HepG2 (cell line): ENCODE measurements at regions not wholly inside any gene's neighbourhood (a gene's known extent, or its start where the extent isn't known, plus 50 kb on each side); places are given as distances from the start of the nearest gene placed in this dataset.

ENCODE experiments used
- ATAC-seq: fragments of 200-7000 bp; cut with Tn5 transposase; 3 replicates; pipeline ENCODE4 v1.9.1; 2020; ENCODE audit warnings: mild to moderate bottlenecking, moderate library complexity
- BruUV-seq: library from RNA; stranded (reverse); fragments of 400-500 nt; replicated peaks from 2 replicates; lab custom pipeline; 2021; lab: Mats Ljungman, UMichigan
- CTCF ChIA-PET: fragments of 300-600 bp; formaldehyde crosslinking; extraction: SDS; loops from one replicate; lab custom pipeline; 2021; ENCODE audit warnings: low total read pairs, inconsistent platforms, low intra/inter-chr PET ratio; lab: Yijun Ruan, JAX
- POLR2A ChIA-PET: fragments of 350-600 bp; sonication (Branson Sonifier 250); formaldehyde crosslinking; loops from one replicate; lab custom pipeline; 2020; ENCODE audit warnings: antibody characterized with exemption, inconsistent platforms; lab: Yijun Ruan, JAX
- DNase-seq: peaks from one replicate; pipeline ENCODE4 v3.0.0-alpha.2; 2015; ENCODE audit warnings: low spot score
- FAIRE-seq: peaks from 3 replicates; lab custom pipeline; 2011; peaks lifted over from hg19 to GRCh38; lab: Jason Lieb, UNC
- H2AFZ ChIP-seq: one replicate; pipeline ENCODE4 v1.6.1; 2011; ENCODE audit warnings: low read length, inconsistent platforms
- H3K27ac ChIP-seq: fragments of 300-600 bp; 3 replicates; pipeline ENCODE4 v1.8.0; 2011; ENCODE audit warnings: mixed run types, mild to moderate bottlenecking, mixed read lengths, low read length, inconsistent platforms; ENCODE audit not compliant: insufficient read depth; ENCODE audit errors: extremely low read length
- H3K27me3 ChIP-seq, 2 experiments: fragments of 200-600 bp in 1 of 2; 2 replicates in 1 of 2; 3 replicates in 1 of 2; pipeline versions ENCODE4 v1.6.0 to v1.8.0; 2011; ENCODE audit warnings: low read length in 2 of 2, mild to moderate bottlenecking in 2 of 2, moderate library complexity in 2 of 2, inconsistent platforms in 1 of 2; ENCODE audit not compliant: insufficient read depth in 2 of 2, control insufficient read depth in 1 of 2
- H3K36me3 ChIP-seq, 2 experiments: fragments of 200-600 bp in 1 of 2; replicated peaks in 1 of 2; 2 replicates in 1 of 2; 3 replicates in 1 of 2; pipeline versions ENCODE4 v1.5.1 to v1.8.0; 2011; ENCODE audit warnings: low read length in 2 of 2, inconsistent platforms in 1 of 2; ENCODE audit not compliant: insufficient read depth in 2 of 2, control insufficient read depth in 1 of 2
- H3K4me1 ChIP-seq: 2 replicates; pipeline ENCODE4 v1.5.1; 2012; ENCODE audit warnings: low read length, inconsistent platforms; ENCODE audit not compliant: insufficient read depth
- H3K4me2 ChIP-seq: 2 replicates; pipeline ENCODE4 v1.6.0; 2011; ENCODE audit warnings: low read depth, low read length, inconsistent platforms
- H3K4me3 ChIP-seq, 3 experiments: fragments of 200-600 bp in 1 of 3; sonication (generic), shearing (Covaris generic) in 1 of 3; replicated peaks in 1 of 3; 2 replicates each; pipeline ENCODE4 v1.5.1; 2011 to 2016; ENCODE audit warnings: low read length in 3 of 3, inconsistent platforms in 2 of 3, low read depth in 2 of 3, mild to moderate bottlenecking in 2 of 3, control low read depth in 1 of 3, mixed read lengths in 1 of 3; ENCODE audit not compliant: insufficient read depth in 1 of 3
- H3K79me2 ChIP-seq: one replicate; pipeline ENCODE4 v1.6.1; 2011; ENCODE audit warnings: low read length, inconsistent platforms; ENCODE audit not compliant: insufficient read depth
- H3K9ac ChIP-seq: 2 replicates; pipeline ENCODE4 v1.6.0; 2011; ENCODE audit warnings: mild to moderate bottlenecking, low read depth, low read length, inconsistent platforms; ENCODE audit not compliant: insufficient read depth
- H3K9me3 ChIP-seq: 2 replicates; pipeline ENCODE4 v1.5.1; 2012; ENCODE audit warnings: mild to moderate bottlenecking, low read length
- H4K20me1 ChIP-seq: 2 replicates; pipeline ENCODE4 v1.6.0; 2011; ENCODE audit warnings: inconsistent platforms, mild to moderate bottlenecking, low read length, moderate library complexity; ENCODE audit not compliant: insufficient read depth
- DR1 ChIP-seq: sonication (generic); formaldehyde crosslinking; IDR thresholded peaks from 2 replicates; pipeline ENCODE4 v1.8.0; 2021; ENCODE audit warnings: mild to moderate bottlenecking, missing genetic modification reagents, inconsistent platforms
- FLYWCH1 ChIP-seq: sonication (generic); formaldehyde crosslinking; IDR thresholded peaks from 2 replicates; pipeline ENCODE4 v1.8.1; 2023; ENCODE audit warnings: mild to moderate bottlenecking, missing genetic modification reagents
- MEIS2 ChIP-seq: sonication (generic); formaldehyde crosslinking; IDR thresholded peaks from 2 replicates; pipeline ENCODE4 v1.9.0; 2021; ENCODE audit warnings: mild to moderate bottlenecking, missing genetic modification reagents
- NFKBIZ ChIP-seq: IDR thresholded peaks from 2 replicates; pipeline ENCODE4 v1.6.1; 2018; ENCODE audit warnings: missing genetic modification reagents, missing compliant biosample characterization
- POLR2AphosphoS2 ChIP-seq: IDR thresholded peaks from 2 replicates; pipeline ENCODE4 v1.6.1; 2011; ENCODE audit warnings: low read depth, low read length, improper control_type of control experiment
- TAF15 ChIP-seq: fragments of 200-400 bp; formaldehyde crosslinking; IDR thresholded peaks from one replicate; pipeline ENCODE4 v1.6.1; 2018; ENCODE audit warnings: mild to moderate bottlenecking, low read depth, low read length; ENCODE audit not compliant: poor library complexity, severe bottlenecking
- TBX2 ChIP-seq: sonication (generic); formaldehyde crosslinking; IDR thresholded peaks from 2 replicates; pipeline ENCODE4 v1.5.0; 2020; ENCODE audit warnings: missing genetic modification reagents, mild to moderate bottlenecking, borderline replicate concordance
- ZNF142 ChIP-seq: sonication (generic); formaldehyde crosslinking; IDR thresholded peaks from 2 replicates; pipeline ENCODE4 v1.4.0; 2020; ENCODE audit warnings: missing genetic modification reagents
- WGBS: methylation state at CpG from one replicate; pipeline ENCODE4 v1.1.6; 2017; ENCODE audit warnings: low lambda C conversion rate; 5-methylcytosine and 5-hydroxymethylcytosine counted together
- in situ Hi-C: cut with HindIII; loops from 2 replicates; pipeline ENCODE4 v1.10.0; 2017; ENCODE audit warnings: low pct_unique_long_range_greater_than_20kb; ENCODE audit not compliant: extremely low pct_ligation_motif_present
- intact Hi-C: fragments of 100-400 bp; cut with micrococcal nuclease; formaldehyde crosslinking; loops from one replicate; pipeline ENCODE4 v1.10.0; 2022; ENCODE audit not compliant: unreplicated experiment
- TF ChIP-seq, protein P1 (sequence below): sonication (generic); formaldehyde crosslinking; IDR thresholded peaks from 2 replicates; pipeline ENCODE4 v1.4.0; 2020; ENCODE audit warnings: mild to moderate bottlenecking, missing genetic modification reagents
- TF ChIP-seq, protein P2 (sequence below): sonication (generic); formaldehyde crosslinking; IDR thresholded peaks from 2 replicates; pipeline ENCODE4 v1.5.0; 2020; ENCODE audit warnings: mild to moderate bottlenecking, missing genetic modification reagents
- TF ChIP-seq, protein P3 (sequence below): sonication (generic); formaldehyde crosslinking; IDR thresholded peaks from 2 replicates; pipeline ENCODE4 v1.8.0; 2022; ENCODE audit warnings: low read depth, missing genetic modification reagents
- TF ChIP-seq, protein P4 (sequence below): sonication (generic); formaldehyde crosslinking; IDR thresholded peaks from 2 replicates; pipeline ENCODE4 v1.5.0; 2020; ENCODE audit warnings: missing genetic modification reagents

GRCh38 chr4:36677874-36678273, 396.5 kb downstream of the DTHD1 start (continued):
- no peak for TF ChIP-seq ZNF142 (CRISPR knock-in tag)
- TF ChIP-seq TAF15: no peak

DNA sequence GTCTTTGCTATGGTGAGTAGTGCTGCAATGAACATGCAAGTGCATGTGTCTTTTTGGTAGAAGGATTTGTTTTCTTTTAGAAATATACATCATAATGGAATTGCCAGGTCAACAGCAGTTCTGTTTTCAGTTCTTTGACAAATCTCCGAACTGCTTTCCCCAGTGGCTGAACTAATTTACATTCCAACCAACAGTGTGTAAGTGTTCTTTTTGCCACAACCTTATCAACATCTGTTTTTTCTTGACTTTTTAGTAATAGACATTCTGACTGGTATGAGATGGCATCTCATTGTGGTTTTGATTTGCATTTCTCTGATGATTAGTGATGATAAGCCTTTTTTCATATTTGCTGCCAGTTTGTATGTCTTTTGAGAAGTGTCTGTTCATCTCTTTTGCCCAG, 406.3 kb downstream of the DTHD1 start:
- DNase-seq: no peak
- no peak overlapping the region for H2AFZ ChIP-seq
- intact Hi-C loops: no loop called here
- no peak overlapping the region for H3K27ac ChIP-seq
- CTCF ChIA-PET: no interaction called here
- FAIRE-seq: no peak
- no peak overlapping the region for H3K4me3 ChIP-seq
- no peaks in the 10 kb centered on the region for H3K27me3 ChIP-seq
- no peak overlapping the region for H3K9ac ChIP-seq
- ATAC-seq: no peak
- no peaks in the 10 kb centered on the region for H4K20me1 ChIP-seq
- in situ Hi-C loops: no loop called here
- H3K36me3 ChIP-seq: no peaks in the 10 kb centered on the region
- H3K4me2 ChIP-seq: no peak overlapping the region
- 0% methylated on average over 1 of the region's 1 CpG for WGBS
- no peaks in the 10 kb centered on the region for H3K79me2 ChIP-seq
- H3K9me3 ChIP-seq: peaks cover 53% of the 10 kb centered on the region
- BruUV-seq: no TSS peak
- POLR2A ChIA-PET: no interaction called here
- H3K4me1 ChIP-seq: no peaks in the 10 kb centered on the region
- no peak for TF ChIP-seq MEIS2 (CRISPR knock-in tag)
- no peak for TF ChIP-seq FLYWCH1
- TF ChIP-seq, protein P1, sequence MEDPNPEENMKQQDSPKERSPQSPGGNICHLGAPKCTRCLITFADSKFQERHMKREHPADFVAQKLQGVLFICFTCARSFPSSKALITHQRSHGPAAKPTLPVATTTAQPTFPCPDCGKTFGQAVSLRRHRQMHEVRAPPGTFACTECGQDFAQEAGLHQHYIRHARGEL: no peak
- TF ChIP-seq, protein P2, sequence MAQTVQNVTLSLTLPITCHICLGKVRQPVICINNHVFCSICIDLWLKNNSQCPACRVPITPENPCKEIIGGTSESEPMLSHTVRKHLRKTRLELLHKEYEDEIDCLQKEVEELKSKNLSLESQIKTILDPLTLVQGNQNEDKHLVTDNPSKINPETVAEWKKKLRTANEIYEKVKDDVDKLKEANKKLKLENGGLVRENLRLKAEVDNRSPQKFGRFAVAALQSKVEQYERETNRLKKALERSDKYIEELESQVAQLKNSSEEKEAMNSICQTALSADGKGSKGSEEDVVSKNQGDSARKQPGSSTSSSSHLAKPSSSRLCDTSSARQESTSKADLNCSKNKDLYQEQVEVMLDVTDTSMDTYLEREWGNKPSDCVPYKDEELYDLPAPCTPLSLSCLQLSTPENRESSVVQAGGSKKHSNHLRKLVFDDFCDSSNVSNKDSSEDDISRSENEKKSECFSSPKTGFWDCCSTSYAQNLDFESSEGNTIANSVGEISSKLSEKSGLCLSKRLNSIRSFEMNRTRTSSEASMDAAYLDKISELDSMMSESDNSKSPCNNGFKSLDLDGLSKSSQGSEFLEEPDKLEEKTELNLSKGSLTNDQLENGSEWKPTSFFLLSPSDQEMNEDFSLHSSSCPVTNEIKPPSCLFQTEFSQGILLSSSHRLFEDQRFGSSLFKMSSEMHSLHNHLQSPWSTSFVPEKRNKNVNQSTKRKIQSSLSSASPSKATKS (CRISPR knock-in tag): no peak
- TF ChIP-seq, protein P3, sequence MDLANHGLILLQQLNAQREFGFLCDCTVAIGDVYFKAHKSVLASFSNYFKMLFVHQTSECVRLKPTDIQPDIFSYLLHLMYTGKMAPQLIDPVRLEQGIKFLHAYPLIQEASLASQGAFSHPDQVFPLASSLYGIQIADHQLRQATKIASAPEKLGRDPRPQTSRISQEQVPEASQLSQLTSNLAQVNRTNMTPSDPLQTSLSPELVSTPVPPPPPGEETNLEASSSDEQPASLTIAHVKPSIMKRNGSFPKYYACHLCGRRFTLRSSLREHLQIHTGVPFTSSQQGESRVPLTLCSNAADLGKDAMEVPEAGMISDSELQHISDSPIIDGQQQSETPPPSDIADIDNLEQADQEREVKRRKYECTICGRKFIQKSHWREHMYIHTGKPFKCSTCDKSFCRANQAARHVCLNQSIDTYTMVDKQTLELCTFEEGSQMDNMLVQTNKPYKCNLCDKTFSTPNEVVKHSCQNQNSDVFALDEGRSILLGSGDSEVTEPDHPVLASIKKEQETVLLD (CRISPR knock-in tag): no peak
- TF ChIP-seq POLR2AphosphoS2: no peak
- no peak for TF ChIP-seq DR1 (CRISPR knock-in tag)
- TF ChIP-seq, protein P4, sequence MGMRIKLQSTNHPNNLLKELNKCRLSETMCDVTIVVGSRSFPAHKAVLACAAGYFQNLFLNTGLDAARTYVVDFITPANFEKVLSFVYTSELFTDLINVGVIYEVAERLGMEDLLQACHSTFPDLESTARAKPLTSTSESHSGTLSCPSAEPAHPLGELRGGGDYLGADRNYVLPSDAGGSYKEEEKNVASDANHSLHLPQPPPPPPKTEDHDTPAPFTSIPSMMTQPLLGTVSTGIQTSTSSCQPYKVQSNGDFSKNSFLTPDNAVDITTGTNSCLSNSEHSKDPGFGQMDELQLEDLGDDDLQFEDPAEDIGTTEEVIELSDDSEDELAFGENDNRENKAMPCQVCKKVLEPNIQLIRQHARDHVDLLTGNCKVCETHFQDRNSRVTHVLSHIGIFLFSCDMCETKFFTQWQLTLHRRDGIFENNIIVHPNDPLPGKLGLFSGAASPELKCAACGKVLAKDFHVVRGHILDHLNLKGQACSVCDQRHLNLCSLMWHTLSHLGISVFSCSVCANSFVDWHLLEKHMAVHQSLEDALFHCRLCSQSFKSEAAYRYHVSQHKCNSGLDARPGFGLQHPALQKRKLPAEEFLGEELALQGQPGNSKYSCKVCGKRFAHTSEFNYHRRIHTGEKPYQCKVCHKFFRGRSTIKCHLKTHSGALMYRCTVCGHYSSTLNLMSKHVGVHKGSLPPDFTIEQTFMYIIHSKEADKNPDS (CRISPR knock-in tag): no peak
- TF ChIP-seq NFKBIZ (CRISPR knock-in tag): no peak
- TF ChIP-seq TBX2 (CRISPR knock-in tag): no peak
